ENCODE measurements at regions not wholly inside any gene's neighbourhood (a gene's known extent, or its start where the extent isn't known, plus 50 kb on each side); places are given as distances from the start of the nearest gene placed in this dataset.

DNA sequence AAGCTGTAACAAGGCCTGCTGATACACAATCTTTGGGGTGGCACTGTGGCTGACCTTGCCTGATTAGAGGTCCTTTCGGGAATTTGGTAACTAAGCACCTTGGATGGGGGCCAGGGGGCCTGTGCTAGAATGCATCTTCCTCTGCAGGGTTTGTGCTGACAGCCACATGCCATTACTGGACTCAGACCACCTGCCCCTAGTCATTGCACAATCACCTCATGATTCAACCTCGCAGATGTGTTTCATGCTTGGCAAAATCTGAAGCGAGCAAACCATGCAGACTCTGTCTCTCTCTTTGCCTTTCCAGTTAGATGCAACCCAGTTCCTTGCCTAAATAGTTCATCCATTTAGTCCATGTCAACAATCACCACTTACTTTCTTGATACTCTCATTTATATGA lies 96.5 kb upstream of the ERCC6L2 start:
- TF ChIP-seq, protein P1, sequence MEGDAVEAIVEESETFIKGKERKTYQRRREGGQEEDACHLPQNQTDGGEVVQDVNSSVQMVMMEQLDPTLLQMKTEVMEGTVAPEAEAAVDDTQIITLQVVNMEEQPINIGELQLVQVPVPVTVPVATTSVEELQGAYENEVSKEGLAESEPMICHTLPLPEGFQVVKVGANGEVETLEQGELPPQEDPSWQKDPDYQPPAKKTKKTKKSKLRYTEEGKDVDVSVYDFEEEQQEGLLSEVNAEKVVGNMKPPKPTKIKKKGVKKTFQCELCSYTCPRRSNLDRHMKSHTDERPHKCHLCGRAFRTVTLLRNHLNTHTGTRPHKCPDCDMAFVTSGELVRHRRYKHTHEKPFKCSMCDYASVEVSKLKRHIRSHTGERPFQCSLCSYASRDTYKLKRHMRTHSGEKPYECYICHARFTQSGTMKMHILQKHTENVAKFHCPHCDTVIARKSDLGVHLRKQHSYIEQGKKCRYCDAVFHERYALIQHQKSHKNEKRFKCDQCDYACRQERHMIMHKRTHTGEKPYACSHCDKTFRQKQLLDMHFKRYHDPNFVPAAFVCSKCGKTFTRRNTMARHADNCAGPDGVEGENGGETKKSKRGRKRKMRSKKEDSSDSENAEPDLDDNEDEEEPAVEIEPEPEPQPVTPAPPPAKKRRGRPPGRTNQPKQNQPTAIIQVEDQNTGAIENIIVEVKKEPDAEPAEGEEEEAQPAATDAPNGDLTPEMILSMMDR (conservative IDR thresholded peaks at IDR 0.05; ENCODE audit: low read depth, low read length): no peak
- TF ChIP-seq EZH2 (IDR thresholded peaks at IDR 0.05; ENCODE audit: borderline replicate concordance, low read depth, low read length, poor library complexity, severe bottlenecking): no peak
- Histone ChIP-seq H3K36me3 (ENCODE audit: insufficient read depth, low read length, poor library complexity, severe bottlenecking) (no peaks in the 10 kb centered on the region), H3K4me1 (ENCODE audit: insufficient read depth, low read length, poor library complexity, severe bottlenecking) (no peaks in the 10 kb centered on the region), H3K27me3 (replicated peaks; ENCODE audit: insufficient read depth, low read depth, low read length, poor library complexity) (no peaks in the 10 kb centered on the region), H3K27ac (ENCODE audit: low read depth, low read length, poor library complexity, severe bottlenecking) (no peak overlapping the region), H3K4me3 (ENCODE audit: low read depth, low read length, poor library complexity, severe bottlenecking) (no peak overlapping the region), H3K9me3 (ENCODE audit: low read depth, low read length, poor library complexity, severe bottlenecking) (no peaks in the 10 kb centered on the region)
- DNase-seq (ENCODE audit: low spot score): no peak
- BruUV-seq (replicated peaks): no TSS peak
- CTCF ChIA-PET: no interaction called here
- intact Hi-C loops (cut with micrococcal nuclease; ENCODE audit: unreplicated experiment): no loop called here
- POLR2A ChIA-PET (ENCODE audit: low non-redundant PET): no interaction called here

DNA sequence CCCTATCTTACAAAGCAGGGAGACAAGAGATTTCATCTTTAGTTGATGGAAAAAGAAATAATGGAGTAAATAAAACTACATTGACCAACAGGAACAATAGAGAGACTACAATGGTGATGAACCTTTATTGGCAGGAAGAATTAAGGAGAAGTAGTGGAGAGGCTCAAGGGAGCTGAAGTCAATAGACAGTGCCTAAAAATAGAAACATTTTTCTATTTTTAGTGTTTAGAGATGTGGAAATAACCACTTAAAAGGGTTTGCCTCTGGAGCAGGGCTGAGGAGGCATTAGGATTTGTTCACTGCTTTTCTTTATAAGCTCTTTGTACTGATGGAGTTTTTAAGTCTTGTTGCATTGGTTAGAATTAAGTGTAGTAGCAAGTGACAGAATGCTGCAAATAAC lies 98.4 kb upstream of the ERCC6L2 start:
- ChIA-PET CTCF (no interaction called here), POLR2A (ENCODE audit: low non-redundant PET) (no interaction called here)
- Histone ChIP-seq H3K4me1 (ENCODE audit: insufficient read depth, low read length, poor library complexity, severe bottlenecking) (peaks cover 7% of the 10 kb centered on the region), H3K27me3 (replicated peaks; ENCODE audit: insufficient read depth, low read depth, low read length, poor library complexity) (no peaks in the 10 kb centered on the region), H3K9me3 (ENCODE audit: low read depth, low read length, poor library complexity, severe bottlenecking) (no peaks in the 10 kb centered on the region), H3K27ac (ENCODE audit: low read depth, low read length, poor library complexity, severe bottlenecking) (no peak overlapping the region), H3K36me3 (ENCODE audit: insufficient read depth, low read length, poor library complexity, severe bottlenecking) (no peaks in the 10 kb centered on the region), H3K4me3 (ENCODE audit: low read depth, low read length, poor library complexity, severe bottlenecking) (no peak overlapping the region)
- no peak for TF ChIP-seq EZH2 (IDR thresholded peaks at IDR 0.05; ENCODE audit: borderline replicate concordance, low read depth, low read length, poor library complexity, severe bottlenecking)
- TF ChIP-seq, protein P1 (conservative IDR thresholded peaks at IDR 0.05; ENCODE audit: low read depth, low read length): no peak
- BruUV-seq (replicated peaks): no TSS peak
- no peak for DNase-seq (ENCODE audit: low spot score)
- intact Hi-C loops (cut with micrococcal nuclease; ENCODE audit: unreplicated experiment): no loop called here

DNA sequence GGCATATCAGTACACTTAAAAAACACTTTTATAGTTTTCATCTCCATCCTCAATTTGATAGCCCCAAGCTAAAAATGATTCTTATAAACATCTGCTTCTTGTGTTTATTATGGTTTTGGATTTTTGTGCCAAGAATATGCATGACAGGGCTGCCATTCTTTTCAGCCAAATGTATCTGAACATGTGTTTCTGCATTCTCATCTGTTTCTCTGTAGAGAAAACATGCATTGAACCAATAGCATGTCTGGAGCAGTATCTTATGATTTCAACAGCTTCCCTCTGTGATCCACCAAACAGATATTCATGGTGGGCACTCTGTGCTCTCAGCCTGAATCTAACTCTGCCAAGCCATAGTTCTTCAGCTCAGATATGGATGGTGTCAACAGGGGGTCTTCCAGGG lies 99.3 kb upstream of the ERCC6L2 start:
- no peak for DNase-seq (ENCODE audit: low spot score)
- TF ChIP-seq, protein P1 (conservative IDR thresholded peaks at IDR 0.05; ENCODE audit: low read depth, low read length): no peak
- TF ChIP-seq EZH2 (IDR thresholded peaks at IDR 0.05; ENCODE audit: borderline replicate concordance, low read depth, low read length, poor library complexity, severe bottlenecking): no peak
- Histone ChIP-seq H3K4me3 (ENCODE audit: low read depth, low read length, poor library complexity, severe bottlenecking) (no peak overlapping the region), H3K4me1 (ENCODE audit: insufficient read depth, low read length, poor library complexity, severe bottlenecking) (peaks cover 17% of the 10 kb centered on the region), H3K27me3 (replicated peaks; ENCODE audit: insufficient read depth, low read depth, low read length, poor library complexity) (no peaks in the 10 kb centered on the region), H3K9me3 (ENCODE audit: low read depth, low read length, poor library complexity, severe bottlenecking) (no peaks in the 10 kb centered on the region), H3K36me3 (ENCODE audit: insufficient read depth, low read length, poor library complexity, severe bottlenecking) (no peaks in the 10 kb centered on the region), H3K27ac (ENCODE audit: low read depth, low read length, poor library complexity, severe bottlenecking) (no peak overlapping the region)
- CTCF ChIA-PET: no interaction called here
- BruUV-seq (replicated peaks): no TSS peak
- POLR2A ChIA-PET (ENCODE audit: low non-redundant PET): no interaction called here
- intact Hi-C loops (cut with micrococcal nuclease; ENCODE audit: unreplicated experiment): no loop called here

Data from A673 (cell line).